ENCODE measurements at regions not wholly inside any gene's neighbourhood (a gene's known extent, or its start where the extent isn't known, plus 50 kb on each side); places are given as distances from the start of the nearest gene placed in this dataset.
A peak's percentile ranks its signal among the peaks of the same experiment; 100 is the strongest.

DNA sequence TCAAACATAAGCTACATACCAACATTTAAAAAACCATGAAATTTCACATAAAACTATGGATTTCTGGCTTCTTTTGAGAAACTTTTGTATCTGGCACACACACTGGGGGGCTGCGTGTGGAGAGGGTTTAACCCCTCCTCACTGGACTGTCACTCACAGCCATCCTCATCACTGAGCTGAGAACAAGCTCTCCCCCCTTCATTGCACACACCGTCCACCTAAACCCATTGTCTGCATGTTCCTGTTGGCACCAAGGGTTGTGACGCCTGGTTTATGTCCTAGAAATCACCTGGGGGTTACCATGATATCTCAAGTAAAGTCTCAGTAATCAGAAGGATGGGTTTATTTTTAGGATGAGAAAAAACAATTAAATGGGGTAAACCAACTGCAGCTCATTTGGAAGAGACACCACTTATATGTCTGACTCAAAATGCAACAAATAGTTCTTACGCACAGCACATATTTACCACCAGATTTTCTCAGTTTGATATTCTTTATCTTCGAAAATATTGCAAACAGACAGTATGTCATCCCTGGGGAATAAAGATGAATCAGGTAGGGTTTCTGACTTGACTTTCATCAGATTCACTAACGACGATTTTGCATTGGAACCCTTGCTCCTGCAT lies 218.5 kb upstream of the KLF6 start:
- no peaks in the 10 kb centered on the region for H3K9me3 ChIP-seq (ENCODE audit: control insufficient read depth, insufficient read depth, low read length)
- H3K4me1 ChIP-seq (ENCODE audit: control insufficient read depth, insufficient read depth, low read length), result no peaks in the 10 kb centered on the region
- H3K36me3 ChIP-seq (ENCODE audit: control insufficient read depth, insufficient read depth, low read length), result no peaks in the 10 kb centered on the region
- H3K27ac ChIP-seq (ENCODE audit: low read depth, low read length), result no peak overlapping the region
- H3K27me3 ChIP-seq (ENCODE audit: control insufficient read depth, insufficient read depth, low read length), result no peaks in the 10 kb centered on the region
- H3K4me3 ChIP-seq (ENCODE audit: low read depth, low read length), result no peak overlapping the region
- 100% methylated on average over 1 of the region's 7 CpGs for WGBS (ENCODE audit: insufficient coverage)
- no peak for DNase-seq (ENCODE audit: low read depth in 4 of 6, low spot score in 6 of 6)

DNA sequence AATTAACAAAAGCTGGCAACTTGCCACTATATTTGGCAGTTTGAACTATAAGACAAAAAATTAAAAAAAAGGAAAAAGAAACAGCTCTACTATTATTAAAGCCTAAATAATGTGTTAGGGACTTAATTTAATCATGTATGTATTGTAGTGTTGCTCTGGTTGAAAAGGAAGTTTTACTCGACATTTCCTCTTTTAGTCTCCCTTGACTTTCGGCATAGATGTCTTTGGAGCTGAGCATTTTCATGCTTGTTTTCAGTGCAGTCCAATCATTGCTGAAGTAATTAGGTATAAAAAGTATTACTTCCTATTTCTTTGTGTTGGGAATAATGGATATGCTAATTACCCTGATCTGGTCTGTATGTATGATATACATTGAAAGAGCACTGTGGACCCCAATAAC lies 216.8 kb upstream of the KLF6 start:
- no peak overlapping the region for H3K4me3 ChIP-seq (ENCODE audit: low read depth, low read length)
- no peaks in the 10 kb centered on the region for H3K36me3 ChIP-seq (ENCODE audit: control insufficient read depth, insufficient read depth, low read length)
- H3K27me3 ChIP-seq (ENCODE audit: control insufficient read depth, insufficient read depth, low read length), result no peaks in the 10 kb centered on the region
- no peaks in the 10 kb centered on the region for H3K4me1 ChIP-seq (ENCODE audit: control insufficient read depth, insufficient read depth, low read length)
- no peak overlapping the region for H3K27ac ChIP-seq (ENCODE audit: low read depth, low read length)
- no peak for DNase-seq (ENCODE audit: low read depth in 4 of 6, low spot score in 6 of 6)
- H3K9me3 ChIP-seq (ENCODE audit: control insufficient read depth, insufficient read depth, low read length), result no peaks in the 10 kb centered on the region
- no CpG with 5 or more reads among the region's 2 CpGs for WGBS (ENCODE audit: insufficient coverage)

DNA sequence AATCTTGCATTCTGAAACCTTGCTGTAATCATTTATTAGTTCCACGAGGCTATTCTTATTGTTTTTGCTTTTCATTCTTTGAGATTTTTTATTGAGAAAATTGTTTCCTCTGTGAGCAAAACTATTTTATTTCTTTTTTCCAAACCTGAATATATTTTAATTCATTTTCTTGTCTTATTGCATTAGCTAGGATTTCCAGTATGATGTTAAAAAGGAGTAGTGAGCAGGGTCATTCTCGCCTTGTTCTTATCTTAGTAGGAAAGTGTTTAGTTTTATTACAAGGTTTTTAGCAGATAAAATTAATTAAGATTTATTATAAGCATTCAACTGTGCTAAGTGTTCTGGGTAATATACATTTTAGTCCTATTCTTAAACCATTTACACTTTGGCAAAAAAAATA lies 214.6 kb upstream of the KLF6 start:
- H3K9me3 ChIP-seq (ENCODE audit: control insufficient read depth, insufficient read depth, low read length), result no peaks in the 10 kb centered on the region
- no peaks in the 10 kb centered on the region for H3K4me1 ChIP-seq (ENCODE audit: control insufficient read depth, insufficient read depth, low read length)
- H3K4me3 ChIP-seq (ENCODE audit: low read depth, low read length), result no peak overlapping the region
- H3K27me3 ChIP-seq (ENCODE audit: control insufficient read depth, insufficient read depth, low read length), result no peaks in the 10 kb centered on the region
- no peaks in the 10 kb centered on the region for H3K36me3 ChIP-seq (ENCODE audit: control insufficient read depth, insufficient read depth, low read length)
- no peak for DNase-seq (ENCODE audit: low read depth in 4 of 6, low spot score in 6 of 6)
- WGBS (ENCODE audit: insufficient coverage), result no CpG with 5 or more reads among the region's 2 CpGs
- H3K27ac ChIP-seq (ENCODE audit: low read depth, low read length), result no peak overlapping the region

DNA sequence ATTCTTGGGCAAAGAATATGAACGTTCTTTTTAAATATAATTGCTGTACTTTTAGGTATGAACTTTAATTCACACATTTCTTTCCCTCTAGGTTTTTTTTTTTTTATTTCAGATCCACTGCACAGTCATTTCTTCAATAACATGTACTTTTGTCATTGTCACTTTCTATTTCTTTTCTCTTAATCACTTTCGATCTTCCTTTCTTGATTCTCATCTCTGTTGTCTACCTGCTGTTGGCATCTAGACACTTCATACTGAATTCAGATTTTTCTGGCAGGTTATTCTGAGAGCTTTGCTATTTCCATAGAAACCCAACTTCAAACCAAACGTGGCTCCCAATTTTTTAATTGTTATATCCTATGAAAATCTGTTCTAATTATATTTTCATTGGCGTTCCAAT lies 211.7 kb upstream of the KLF6 start:
- 100% methylated on average over 1 of the region's 4 CpGs for WGBS (ENCODE audit: insufficient coverage)
- no peaks in the 10 kb centered on the region for H3K9me3 ChIP-seq (ENCODE audit: control insufficient read depth, insufficient read depth, low read length)

DNA sequence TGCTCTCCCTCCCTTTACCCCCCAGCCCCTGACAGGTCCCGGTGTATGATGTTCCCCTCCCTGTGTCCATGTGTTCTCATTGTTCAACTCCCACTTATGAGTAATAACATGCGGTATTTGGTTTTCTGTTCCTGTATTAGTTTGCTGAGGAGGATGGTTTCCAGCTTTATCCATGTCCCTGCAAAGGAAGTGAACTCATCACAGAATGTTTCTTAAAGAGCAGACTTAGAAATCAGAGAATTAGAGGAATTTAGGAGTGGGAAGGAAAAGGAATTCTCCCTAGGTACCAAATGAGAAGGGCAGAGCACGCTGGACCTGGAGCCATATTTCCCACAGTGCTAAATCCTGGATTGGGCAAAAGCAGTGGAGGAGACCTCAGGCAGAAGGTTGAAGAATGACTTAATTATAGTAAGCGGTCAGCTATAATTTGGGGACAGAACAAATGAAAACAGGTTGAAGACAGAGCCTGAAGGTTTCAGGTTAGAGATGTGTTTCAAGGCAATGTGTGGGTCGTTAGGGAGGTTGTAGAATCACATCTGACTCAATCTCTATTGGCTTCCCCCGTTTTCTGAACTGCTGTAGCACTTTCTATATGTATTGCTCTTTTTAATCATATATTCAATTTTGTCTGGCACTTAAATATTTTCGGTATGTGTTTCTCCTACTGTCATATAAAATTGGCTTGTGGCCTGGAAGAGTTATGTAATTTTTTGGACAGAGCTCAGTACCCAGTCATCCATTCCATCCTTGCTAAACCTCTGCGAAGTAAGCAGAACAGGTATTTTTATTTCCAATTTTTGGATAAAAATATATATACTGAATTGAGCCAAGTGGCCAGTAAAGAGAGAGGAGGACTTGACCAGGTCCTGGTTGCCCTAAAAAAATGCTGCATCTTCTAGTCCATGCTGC lies 210.5 kb upstream of the KLF6 start:
- DNase-seq (ENCODE audit: low read depth in 4 of 6, low spot score in 6 of 6), result no peak
- H3K9me3 ChIP-seq (ENCODE audit: control insufficient read depth, insufficient read depth, low read length), result no peaks in the 10 kb centered on the region
- no peak overlapping the region for H3K4me3 ChIP-seq (ENCODE audit: low read depth, low read length)
- H3K4me1 ChIP-seq (ENCODE audit: control insufficient read depth, insufficient read depth, low read length), result peaks cover 5% of the 10 kb centered on the region
- H3K36me3 ChIP-seq (ENCODE audit: control insufficient read depth, insufficient read depth, low read length), result no peaks in the 10 kb centered on the region
- H3K27ac ChIP-seq (ENCODE audit: low read depth, low read length), result no peak overlapping the region
- H3K27me3 ChIP-seq (ENCODE audit: control insufficient read depth, insufficient read depth, low read length), result no peaks in the 10 kb centered on the region
- 96% methylated on average over 2 of the region's 8 CpGs for WGBS (ENCODE audit: insufficient coverage)

More for the DNA sequence above, 211.7 kb upstream of the KLF6 start:
- Histone ChIP-seq H3K4me1 (ENCODE audit: control insufficient read depth, insufficient read depth, low read length) (peaks cover 5% of the 10 kb centered on the region), H3K4me3 (ENCODE audit: low read depth, low read length) (no peak overlapping the region), H3K27me3 (ENCODE audit: control insufficient read depth, insufficient read depth, low read length) (no peaks in the 10 kb centered on the region), H3K36me3 (ENCODE audit: control insufficient read depth, insufficient read depth, low read length) (no peaks in the 10 kb centered on the region), H3K27ac (ENCODE audit: low read depth, low read length) (no peak overlapping the region)
- no peak for DNase-seq (ENCODE audit: low read depth in 4 of 6, low spot score in 6 of 6)

DNA sequence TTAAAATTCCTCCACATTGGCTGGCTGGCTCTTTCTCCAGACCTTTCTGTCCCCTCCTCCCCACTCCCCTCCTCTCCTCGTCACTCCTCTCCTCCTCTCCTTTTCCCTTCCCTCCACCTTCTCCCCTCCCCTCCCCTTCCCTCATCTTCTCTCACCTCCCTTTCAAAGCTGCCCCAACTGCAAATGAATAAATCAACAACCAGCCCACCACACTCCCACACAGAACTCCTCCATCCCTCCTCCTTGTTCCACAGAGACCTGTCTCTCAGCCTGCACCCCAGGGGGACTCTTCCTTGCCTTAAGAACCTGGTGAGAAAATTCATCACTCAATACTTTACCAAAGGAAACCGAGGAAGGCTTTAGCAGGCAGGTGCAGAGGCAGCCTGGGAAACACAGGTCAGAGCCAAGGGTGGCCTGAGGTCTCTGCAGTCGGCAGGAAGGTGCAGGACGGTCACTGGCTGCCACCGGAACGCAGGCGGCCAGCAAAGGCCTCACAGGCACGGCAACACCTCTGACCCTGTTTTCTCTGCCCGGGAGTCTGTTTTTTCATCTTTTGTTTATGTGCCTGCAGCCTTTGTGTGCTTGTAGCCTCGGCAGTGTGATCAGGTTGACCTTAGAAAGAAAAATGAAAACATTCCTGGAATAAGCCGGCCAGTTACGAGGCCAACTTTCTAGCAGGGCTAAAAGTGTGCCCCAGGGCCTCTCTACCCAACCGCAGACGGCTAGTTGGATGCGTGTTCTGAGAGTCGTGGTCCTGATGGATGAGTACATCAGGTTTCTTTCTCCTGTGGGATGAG lies 207.6 kb upstream of the KLF6 start:
- H3K36me3 ChIP-seq (ENCODE audit: control insufficient read depth, insufficient read depth, low read length), result no peaks in the 10 kb centered on the region
- no peak overlapping the region for H3K27ac ChIP-seq (ENCODE audit: low read depth, low read length)
- peak in 1 of 6 donors; percentile 9 for DNase-seq (ENCODE audit: low read depth in 4 of 6, low spot score in 6 of 6)
- WGBS (ENCODE audit: insufficient coverage), result 60% methylated on average over 16 of the region's 16 CpGs
- H3K4me3 ChIP-seq (ENCODE audit: low read depth, low read length), result no peak overlapping the region
- H3K9me3 ChIP-seq (ENCODE audit: control insufficient read depth, insufficient read depth, low read length), result no peaks in the 10 kb centered on the region
- no peaks in the 10 kb centered on the region for H3K27me3 ChIP-seq (ENCODE audit: control insufficient read depth, insufficient read depth, low read length)
- peaks cover 5% of the 10 kb centered on the region for H3K4me1 ChIP-seq (ENCODE audit: control insufficient read depth, insufficient read depth, low read length)

DNA sequence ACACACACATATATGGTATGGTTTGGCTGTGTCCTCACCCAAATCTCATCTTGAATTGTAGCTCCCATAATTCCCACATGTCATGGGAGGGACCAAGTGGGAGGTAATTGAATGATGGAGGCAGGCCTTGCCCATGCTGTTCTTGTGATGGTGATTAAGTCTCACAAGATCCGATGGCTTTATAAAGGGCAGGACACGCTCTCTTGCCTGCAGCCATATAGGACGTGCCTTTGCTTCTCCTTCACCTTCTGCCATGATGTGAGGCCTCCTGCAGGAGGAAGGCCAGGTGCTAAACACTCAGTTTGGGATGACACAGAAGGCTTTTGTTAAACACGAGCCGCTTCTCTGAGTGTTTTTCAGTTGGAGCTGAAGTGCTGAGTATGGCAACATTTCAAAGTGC lies 205.3 kb upstream of the KLF6 start:
- 65% methylated on average over 5 of the region's 5 CpGs for WGBS (ENCODE audit: insufficient coverage)
- peaks cover 8% of the 10 kb centered on the region for H3K4me1 ChIP-seq (ENCODE audit: control insufficient read depth, insufficient read depth, low read length)
- DNase-seq (ENCODE audit: low read depth in 4 of 6, low spot score in 6 of 6), result no peak
- H3K36me3 ChIP-seq (ENCODE audit: control insufficient read depth, insufficient read depth, low read length), result no peaks in the 10 kb centered on the region
- H3K4me3 ChIP-seq (ENCODE audit: low read depth, low read length), result no peak overlapping the region
- no peaks in the 10 kb centered on the region for H3K9me3 ChIP-seq (ENCODE audit: control insufficient read depth, insufficient read depth, low read length)
- no peaks in the 10 kb centered on the region for H3K27me3 ChIP-seq (ENCODE audit: control insufficient read depth, insufficient read depth, low read length)
- H3K27ac ChIP-seq (ENCODE audit: low read depth, low read length), result no peak overlapping the region

DNA sequence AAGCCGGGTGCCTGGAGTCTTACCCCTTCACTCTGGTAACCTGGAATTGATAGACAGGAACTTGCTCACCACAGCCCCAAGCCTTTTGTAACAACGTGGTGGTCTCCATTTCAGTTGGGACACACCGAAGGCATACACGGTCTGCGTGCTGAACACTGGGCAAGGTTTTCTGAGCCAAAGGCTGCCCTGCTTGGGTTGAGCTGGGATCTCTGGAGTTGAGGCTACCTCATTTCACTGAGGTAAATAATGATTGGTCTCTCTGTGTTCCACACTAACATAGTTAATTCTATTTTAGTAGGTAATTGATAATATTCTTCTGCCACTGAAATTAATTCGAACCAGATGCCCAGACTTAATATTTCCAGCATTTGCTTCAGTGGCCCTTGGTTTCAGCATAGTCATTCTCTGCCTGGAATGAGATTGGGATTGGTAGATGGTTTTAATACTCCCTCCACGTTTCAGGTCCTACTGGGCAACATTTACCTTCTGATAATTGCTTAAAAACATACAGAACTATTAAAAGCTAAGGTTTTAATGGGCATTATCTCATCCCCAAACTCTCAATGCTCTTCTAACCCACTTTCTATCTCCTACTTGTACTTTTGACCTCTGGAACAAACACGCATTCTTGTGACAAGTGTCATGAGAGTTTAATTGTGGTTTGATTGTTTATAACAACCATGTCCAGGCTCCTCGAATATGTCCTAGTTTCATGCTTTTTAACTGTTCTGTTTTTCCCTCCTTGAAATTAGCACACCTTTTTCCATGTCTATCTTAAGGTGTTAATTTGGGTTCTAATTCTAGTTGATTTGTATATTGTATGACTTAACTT lies 202.3 kb upstream of the KLF6 start:
- no peaks in the 10 kb centered on the region for H3K36me3 ChIP-seq (ENCODE audit: control insufficient read depth, insufficient read depth, low read length)
- WGBS (ENCODE audit: insufficient coverage), result 50% methylated on average over 1 of the region's 9 CpGs
- H3K9me3 ChIP-seq (ENCODE audit: control insufficient read depth, insufficient read depth, low read length), result no peaks in the 10 kb centered on the region
- peaks cover 3% of the 10 kb centered on the region for H3K4me1 ChIP-seq (ENCODE audit: control insufficient read depth, insufficient read depth, low read length)
- H3K27me3 ChIP-seq (ENCODE audit: control insufficient read depth, insufficient read depth, low read length), result no peaks in the 10 kb centered on the region
- no peak overlapping the region for H3K4me3 ChIP-seq (ENCODE audit: low read depth, low read length)
- H3K27ac ChIP-seq (ENCODE audit: low read depth, low read length), result no peak overlapping the region
- no peak for DNase-seq (ENCODE audit: low read depth in 4 of 6, low spot score in 6 of 6)
